Esophagus squamous epithelium (tissue), 5 donors: ENCODE measurements at regions not wholly inside any gene's neighbourhood (a gene's known extent, or its start where the extent isn't known, plus 50 kb on each side); places are given as distances from the start of the nearest gene placed in this dataset.

Source experiments
- DNase-seq: peaks from one replicate; lab custom pipeline; 2025; lab: John Stamatoyannopoulos, UW
- H3K27ac ChIP-seq, 4 donors: fragments of 200-600 bp; sonication (generic); one replicate each; pipeline ENCODE4 v1.5.1; 2016 to 2019; ENCODE audit warnings: mild to moderate bottlenecking in 1 of 4
- H3K27me3 ChIP-seq, 4 donors: fragments of 200-600 bp; sonication (generic); 1 replicate in 3 of 4; 2 replicates in 1 of 4; pipeline versions ENCODE4 v1.5.1 to v1.6.0; 2017 to 2021; ENCODE audit warnings: antibody characterized with exemption in 1 of 4
- H3K36me3 ChIP-seq, 3 donors: fragments of 200-600 bp; sonication (generic); one replicate each; pipeline ENCODE4 v1.5.1; 2016 to 2019
- H3K4me1 ChIP-seq, 3 donors: fragments of 200-600 bp; sonication (generic); one replicate each; pipeline ENCODE4 v1.5.1; 2017 to 2019
- H3K4me3 ChIP-seq, 4 donors: fragments of 200-600 bp; sonication (generic); 1 replicate in 3 of 4; 2 replicates in 1 of 4; pipeline ENCODE4 v1.5.1; 2016 to 2019; ENCODE audit warnings: mild to moderate bottlenecking in 2 of 4, moderate library complexity in 1 of 4
- H3K9me3 ChIP-seq, 3 donors: fragments of 200-600 bp; sonication (generic); one replicate each; pipeline ENCODE4 v1.5.1; 2016 to 2019
- CTCF ChIP-seq, 6 experiments: fragments of 450-650 bp in 4 of 6; fragments of 200-600 bp in 2 of 6; sonication (generic) in 2 of 6; IDR thresholded peaks; one replicate each; pipeline ENCODE4 v1.5.1; 2016 to 2019; ENCODE audit warnings: antibody characterized with exemption in 6 of 6, mild to moderate bottlenecking in 4 of 6, moderate library complexity in 4 of 6
- POLR2A ChIP-seq, 4 donors: fragments of 450-650 bp; IDR thresholded peaks; one replicate each; pipeline ENCODE4 v1.6.1; 2017; ENCODE audit warnings: antibody characterized with exemption in 4 of 4, mild to moderate bottlenecking in 4 of 4, moderate library complexity in 3 of 4
- WGBS, 2 donors: methylation state at CpG; one replicate each; pipeline ENCODE4 v1.1.5; 2018; 5-methylcytosine and 5-hydroxymethylcytosine counted together
- intact Hi-C: fragments of 100-400 bp; cut with DNase I; formaldehyde crosslinking; loops from one replicate; pipeline ENCODE4 v1.15.0; 2022
- donor health status: DM: yes; HTN: yes; CAD: no.

DNA sequence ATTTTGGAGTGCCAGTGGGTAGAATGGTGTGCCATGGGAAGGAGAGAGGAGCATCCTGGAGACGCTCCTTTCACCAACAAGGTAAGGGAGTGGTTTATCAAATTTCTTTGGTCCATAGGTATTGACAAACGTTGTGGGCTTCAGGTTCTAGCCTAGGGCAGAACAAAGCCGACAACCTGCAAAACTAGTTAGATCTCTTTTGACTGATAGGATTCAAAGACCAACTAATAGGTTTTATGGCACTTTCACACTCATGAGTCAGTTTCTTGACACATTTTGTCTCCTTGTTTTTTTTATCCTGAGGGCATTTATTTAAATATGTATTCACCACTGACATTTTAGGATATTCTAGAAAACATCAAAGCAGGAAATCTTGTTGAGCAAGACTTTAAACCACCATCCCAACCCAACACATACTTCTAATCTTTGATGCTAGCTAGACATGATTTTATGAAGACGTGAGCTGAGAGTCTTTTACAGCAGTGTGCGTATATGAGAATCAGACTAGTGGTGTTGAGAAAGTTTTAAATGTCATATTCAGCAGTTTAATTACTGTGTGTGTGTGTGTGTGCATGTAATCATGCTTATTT, 370.4 kb upstream of the HSF2 start:
- intact Hi-C loops: no loop called here
- 38 to 46% methylated on average over 5 of the region's 5 CpGs for WGBS, 2 donors

DNA sequence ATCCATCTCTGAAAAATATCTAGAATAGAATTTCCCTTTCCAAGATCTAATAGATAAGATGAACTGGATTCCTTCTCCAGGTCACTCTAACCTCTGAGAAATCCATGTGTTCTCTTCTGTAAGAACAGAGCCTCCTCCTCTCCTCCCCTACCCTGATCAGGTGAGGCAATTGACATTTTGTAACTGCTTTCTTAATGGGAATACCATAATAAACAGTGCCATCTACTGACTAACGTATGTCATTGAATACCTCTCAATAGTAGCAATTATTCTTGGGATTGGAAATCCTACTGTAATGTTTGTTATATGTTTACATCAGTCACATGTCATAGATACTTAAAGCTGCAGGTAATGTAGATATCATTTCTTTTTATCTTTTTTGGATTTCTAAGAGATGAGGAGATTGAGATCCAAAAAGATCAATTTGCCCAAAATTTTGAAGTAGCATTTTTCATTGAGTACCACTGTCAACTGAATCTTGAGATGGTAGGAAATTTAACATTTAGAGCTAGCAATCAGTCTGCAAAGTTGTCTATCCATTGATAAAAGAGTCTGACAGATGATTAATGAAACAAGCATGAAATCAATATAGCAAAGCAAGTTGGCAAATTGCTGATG, 365.8 kb upstream of the HSF2 start:
- WGBS, 2 donors: 0 to 10% methylated on average over 1 of the region's 1 CpG
- intact Hi-C loops: no loop called here
- no peaks in the 10 kb centered on the region for H3K9me3 ChIP-seq

More for the DNA sequence above, 370.4 kb upstream of the HSF2 start:
- no peak overlapping the region for H3K27ac ChIP-seq
- H3K36me3 ChIP-seq: no peaks in the 10 kb centered on the region
- no peak overlapping the region for H3K4me3 ChIP-seq
- DNase-seq: no peak
- H3K9me3 ChIP-seq: no peaks in the 10 kb centered on the region
- TF ChIP-seq CTCF (IDR thresholded peaks at IDR 0.05): no peak
- no peak for TF ChIP-seq POLR2A (IDR thresholded peaks at IDR 0.05)
- H3K27me3 ChIP-seq: no peaks in the 10 kb centered on the region
- peaks cover 0 to 10% (median 0%) of the 10 kb centered on the region in 3 donors for H3K4me1 ChIP-seq

DNA sequence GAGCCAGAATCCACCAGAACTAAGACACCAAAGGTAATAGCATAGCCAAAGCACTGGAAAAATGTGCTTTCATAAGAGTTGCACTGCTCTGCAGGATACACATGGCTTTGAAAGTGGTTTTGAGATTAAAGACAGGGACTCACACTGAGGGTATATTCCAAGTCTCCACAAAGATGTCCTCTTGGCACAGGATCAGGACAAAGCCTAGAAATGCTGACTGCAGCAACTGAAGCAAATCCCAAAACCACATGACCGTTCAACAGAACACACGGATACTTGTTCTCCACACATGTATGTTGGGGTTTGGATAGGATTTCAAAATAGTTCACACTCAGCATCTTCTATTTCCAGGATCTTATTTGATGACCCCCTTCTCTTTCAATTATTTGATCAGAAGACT, 364.3 kb upstream of the HSF2 start:
- Histone ChIP-seq H3K4me3 (no peak overlapping the region), H3K36me3 (no peaks in the 10 kb centered on the region), H3K9me3 (no peaks in the 10 kb centered on the region), H3K27ac (no peak overlapping the region), H3K27me3 (no peaks in the 10 kb centered on the region), H3K4me1 (no peaks in the 10 kb centered on the region)
- DNase-seq: no peak
- intact Hi-C loops: loop anchor here (5.0 kb wide), 1 partner anchor 608 kb away; no protein-coding TSS in a partner anchor
- WGBS, 2 donors: 77 to 96% methylated on average over 2 of the region's 2 CpGs
- TF ChIP-seq POLR2A (IDR thresholded peaks at IDR 0.05) (no peak), CTCF (IDR thresholded peaks at IDR 0.05) (no peak)

More for the DNA sequence above, 365.8 kb upstream of the HSF2 start:
- no peak for TF ChIP-seq POLR2A (IDR thresholded peaks at IDR 0.05)
- TF ChIP-seq CTCF (IDR thresholded peaks at IDR 0.05): peak; percentile 25 to 79 (median 61)
- peaks cover 0 to 10% (median 0%) of the 10 kb centered on the region in 3 donors for H3K4me1 ChIP-seq
- H3K27me3 ChIP-seq: no peaks in the 10 kb centered on the region
- no peak for DNase-seq
- H3K27ac ChIP-seq: no peak overlapping the region
- no peak overlapping the region for H3K4me3 ChIP-seq
- H3K36me3 ChIP-seq: no peaks in the 10 kb centered on the region

GRCh38 chr6:122040261-122040660, 359.2 kb upstream of the HSF2 start:
- intact Hi-C loops: no loop called here
- Histone ChIP-seq H3K36me3 (no peaks in the 10 kb centered on the region), H3K4me1 (no peaks in the 10 kb centered on the region), H3K9me3 (no peaks in the 10 kb centered on the region), H3K27ac (no peak overlapping the region), H3K27me3 (no peaks in the 10 kb centered on the region), H3K4me3 (no peak overlapping the region)
- TF ChIP-seq POLR2A (IDR thresholded peaks at IDR 0.05) (no peak), CTCF (IDR thresholded peaks at IDR 0.05) (no peak)
- WGBS, 2 donors: 61 to 86% methylated on average over 2 of the region's 2 CpGs
- no peak for DNase-seq

GRCh38 chr6:122042380-122042779, 357.1 kb upstream of the HSF2 start:
- H3K27ac ChIP-seq: peak overlapping the region in 2 of 4 donors; percentile 47 to 49
- H3K36me3 ChIP-seq: no peaks in the 10 kb centered on the region
- no peaks in the 10 kb centered on the region for H3K27me3 ChIP-seq
- WGBS, 2 donors: 75 to 87% methylated on average over 3 of the region's 3 CpGs
- intact Hi-C loops: no loop called here
- DNase-seq: no peak
- no peak overlapping the region for H3K4me3 ChIP-seq
- no peaks in the 10 kb centered on the region for H3K9me3 ChIP-seq
- H3K4me1 ChIP-seq: no peaks in the 10 kb centered on the region
- TF ChIP-seq POLR2A (IDR thresholded peaks at IDR 0.05) (no peak), CTCF (IDR thresholded peaks at IDR 0.05) (no peak)
